GM21526 (cell line): ENCODE measurements at regions not wholly inside any gene's neighbourhood (a gene's known extent, or its start where the extent isn't known, plus 50 kb on each side); places are given as distances from the start of the nearest gene placed in this dataset.

ENCODE experiments used
- ATAC-seq: cut with Tn5 transposase; IDR thresholded peaks from one replicate; pipeline ENCODE4 v1.9.1; 2021; ENCODE audit warnings: moderate library complexity; ENCODE audit not compliant: unreplicated experiment, low FRiP score

GRCh38 chr6:90658497-90658896 lies 71.6 kb upstream of the MAP3K7 start:
- ATAC-seq, result no peak

GRCh38 chr6:90656325-90656724 lies 69.5 kb upstream of the MAP3K7 start:
- ATAC-seq, result no peak

- no peak for ATAC-seq
Observed at GRCh38 chr6:90654806-90655205, 67.9 kb upstream of the MAP3K7 start.

GRCh38 chr6:90654166-90654565 lies 67.3 kb upstream of the MAP3K7 start:
- no peak for ATAC-seq

GRCh38 chr6:90653750-90654149 lies 66.9 kb upstream of the MAP3K7 start:
- ATAC-seq, result no peak

GRCh38 chr6:90650041-90650940 lies 63.4 kb upstream of the MAP3K7 start:
- no peak for ATAC-seq

- ATAC-seq, result no peak
Observed at GRCh38 chr6:90648873-90649272, 62.0 kb upstream of the MAP3K7 start.

GRCh38 chr6:90646940-90647339 lies 60.1 kb upstream of the MAP3K7 start:
- no peak for ATAC-seq

- no peak for ATAC-seq
Observed at GRCh38 chr6:90645634-90646033, 58.8 kb upstream of the MAP3K7 start.

GRCh38 chr6:90644492-90644891 lies 57.6 kb upstream of the MAP3K7 start:
- no peak for ATAC-seq

- ATAC-seq, result no peak
Observed at GRCh38 chr6:90643381-90643780, 56.5 kb upstream of the MAP3K7 start.

- ATAC-seq, result no peak
Observed at GRCh38 chr6:90637320-90637719, 50.4 kb upstream of the MAP3K7 start.
